ENCODE measurements at regions not wholly inside any gene's neighbourhood (a gene's known extent, or its start where the extent isn't known, plus 50 kb on each side); places are given as distances from the start of the nearest gene placed in this dataset.
"Not testable (repeated sequence)": the region's sequence is repeated elsewhere in the genome, so short reads cannot be mapped to it uniquely, and the experiment has no call there.

- no peak for DNase-seq
Observed at GRCh38 chr2:83229443-83229842, 1229.6 kb downstream of the SUCLG1 start.

- DNase-seq: no peak
Observed at GRCh38 chr2:83224591-83225200, 1234.4 kb downstream of the SUCLG1 start.

DNA sequence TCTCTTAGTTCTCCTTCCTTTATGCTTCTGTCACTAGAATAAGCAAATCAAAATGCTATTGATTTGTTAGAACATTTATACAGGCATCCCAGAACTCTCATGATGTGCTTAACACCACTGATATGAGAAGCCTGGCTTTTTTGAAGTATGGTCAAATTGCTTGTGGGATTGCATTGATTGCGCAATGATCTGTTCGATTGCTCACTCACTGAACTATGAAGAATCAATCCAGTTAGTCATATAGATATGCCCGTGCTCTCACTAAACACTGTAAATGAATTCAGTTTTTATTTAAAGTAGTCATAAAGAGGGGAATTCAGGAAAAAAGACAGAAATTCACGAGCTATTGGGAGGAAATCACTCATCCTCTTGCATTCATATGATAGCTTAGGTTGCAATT lies 1237.8 kb downstream of the SUCLG1 start:
- DNase-seq: no peak

DNA sequence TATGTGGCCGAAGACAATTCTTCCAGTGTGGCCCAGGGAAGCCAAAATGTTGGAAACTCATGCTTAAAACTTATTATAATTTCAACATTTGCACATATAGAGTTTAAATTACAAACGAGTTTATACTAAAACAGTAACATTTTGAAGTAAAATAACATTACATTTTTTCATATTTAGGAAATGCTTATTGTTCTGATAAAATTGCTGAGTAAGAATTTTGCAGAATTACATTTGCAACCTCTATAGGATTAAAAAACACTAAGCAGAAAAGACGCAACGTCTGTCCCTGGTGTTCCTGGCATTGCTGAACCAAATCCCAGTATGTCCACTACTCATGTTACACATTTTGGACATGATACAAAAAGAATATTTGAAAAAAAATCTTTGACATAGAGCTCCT lies 1241.2 kb downstream of the SUCLG1 start:
- no peak for DNase-seq

- DNase-seq: no peak
Observed at GRCh38 chr2:83196225-83196624, 1262.9 kb downstream of the SUCLG1 start.

- no peak for DNase-seq
Observed at GRCh38 chr2:83191316-83191715, 1267.8 kb downstream of the SUCLG1 start.

- DNase-seq: no peak
Observed at GRCh38 chr2:83186105-83186760, 1272.8 kb downstream of the SUCLG1 start.

DNA sequence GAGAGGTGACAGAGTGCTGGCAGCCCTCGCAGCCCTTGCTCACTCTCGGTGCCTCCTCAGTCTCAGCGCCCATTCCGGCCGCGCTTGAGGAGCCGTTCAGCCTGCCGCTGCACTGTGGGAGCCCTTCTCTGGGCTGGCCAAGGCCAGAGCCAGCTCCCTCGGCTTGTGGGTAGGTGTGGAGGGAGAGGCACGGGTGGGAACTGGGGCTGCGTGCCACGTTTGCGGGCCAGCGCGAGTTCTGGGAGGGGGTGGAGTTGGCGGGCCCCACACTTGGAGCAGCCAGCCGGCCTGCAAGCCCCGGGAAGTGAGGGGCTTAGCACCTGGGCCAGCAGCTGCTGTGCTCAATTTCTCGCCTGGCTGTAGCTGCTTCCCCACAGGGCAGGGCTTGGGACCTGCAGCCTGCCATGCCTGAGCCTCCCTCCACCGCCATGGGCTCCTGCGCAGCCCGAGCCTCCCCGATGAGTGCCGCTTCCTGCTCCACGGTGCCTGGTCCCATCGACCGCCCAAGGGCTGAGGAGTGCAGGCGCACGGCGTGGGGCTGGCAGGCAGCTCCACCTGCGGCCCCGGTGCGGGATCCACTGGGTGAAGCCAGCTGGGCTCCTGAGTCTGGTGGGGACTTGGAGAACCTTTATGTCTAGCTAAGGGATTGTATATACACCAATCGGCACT lies 1278.1 kb downstream of the SUCLG1 start:
- not testable (repeated sequence) for DNase-seq

GRCh38 chr2:83176539-83176938 lies 1282.5 kb downstream of the SUCLG1 start:
- DNase-seq: no peak

GRCh38 chr2:83172841-83173240 lies 1286.2 kb downstream of the SUCLG1 start:
- no peak for DNase-seq

- DNase-seq: no peak
Observed at GRCh38 chr2:83168377-83168776, 1290.7 kb downstream of the SUCLG1 start.

DNA sequence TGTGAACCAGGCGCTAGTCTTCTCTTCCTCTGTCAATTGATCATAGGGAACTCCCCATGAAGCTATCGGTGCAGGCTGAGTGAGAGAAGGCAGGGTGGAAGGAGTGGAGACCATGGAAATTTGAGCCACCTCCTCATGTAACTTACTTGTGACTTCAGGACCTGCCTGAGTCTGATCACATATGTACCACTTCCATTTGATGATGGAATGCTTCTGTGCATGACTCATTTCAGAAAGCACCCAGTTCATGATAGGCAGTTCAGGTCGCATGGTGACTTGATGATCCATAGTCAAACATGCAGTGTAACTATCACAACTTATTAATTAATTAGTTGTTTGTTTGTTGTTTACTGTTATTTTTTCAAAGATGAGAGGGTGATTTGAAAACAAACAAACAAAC lies 1296.7 kb downstream of the SUCLG1 start:
- DNase-seq: no peak

GRCh38 chr2:83160571-83160970 lies 1298.5 kb downstream of the SUCLG1 start:
- DNase-seq: no peak

GRCh38 chr2:83155826-83156225 lies 1303.3 kb downstream of the SUCLG1 start:
- DNase-seq: no peak

DNA sequence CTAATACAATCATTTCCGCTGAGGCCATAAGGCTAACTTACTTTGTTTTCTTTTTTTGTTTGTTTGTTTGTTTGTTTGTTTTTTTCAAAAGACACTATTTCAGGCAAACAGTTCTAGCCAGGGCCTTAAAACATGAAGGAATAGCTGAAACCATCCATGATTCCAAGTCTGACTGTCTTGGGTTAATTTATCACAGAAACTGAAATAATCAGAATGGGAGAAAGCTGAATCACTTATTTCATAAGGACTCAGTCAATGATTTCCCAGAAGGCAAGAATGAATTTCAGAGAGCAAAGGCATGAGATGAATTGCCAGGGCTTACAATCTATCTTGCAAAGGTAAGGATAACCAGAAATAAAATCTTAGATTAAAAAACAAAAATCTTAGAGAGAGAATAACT lies 1315.1 kb downstream of the SUCLG1 start:
- no peak for DNase-seq

- no peak for DNase-seq
Observed at GRCh38 chr2:83142934-83143333, 1316.1 kb downstream of the SUCLG1 start.

DNA sequence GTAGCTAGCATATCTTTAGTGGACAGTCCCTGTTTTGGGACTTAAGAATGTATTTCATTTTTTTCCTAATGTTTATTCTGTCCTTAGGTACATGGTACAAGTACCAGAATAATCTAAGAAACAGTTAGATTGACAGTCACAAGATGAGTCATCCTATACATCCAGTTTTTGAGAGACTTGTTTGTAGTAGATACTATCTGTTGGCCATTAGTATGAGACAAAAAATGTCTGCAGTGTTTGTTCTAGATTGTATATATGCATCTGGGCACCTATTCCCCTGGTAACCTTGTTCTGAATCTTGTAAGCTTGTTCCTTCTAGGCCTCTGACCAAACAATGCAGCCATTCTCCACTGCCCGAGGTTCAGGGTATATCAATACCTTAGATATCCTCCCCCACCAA lies 1343.5 kb downstream of the SUCLG1 start:
- no peak for DNase-seq

GRCh38 chr2:83115155-83115554 lies 1343.9 kb downstream of the SUCLG1 start:
- DNase-seq: no peak

GRCh38 chr2:83113953-83114352 lies 1345.1 kb downstream of the SUCLG1 start:
- no peak for DNase-seq

DNA sequence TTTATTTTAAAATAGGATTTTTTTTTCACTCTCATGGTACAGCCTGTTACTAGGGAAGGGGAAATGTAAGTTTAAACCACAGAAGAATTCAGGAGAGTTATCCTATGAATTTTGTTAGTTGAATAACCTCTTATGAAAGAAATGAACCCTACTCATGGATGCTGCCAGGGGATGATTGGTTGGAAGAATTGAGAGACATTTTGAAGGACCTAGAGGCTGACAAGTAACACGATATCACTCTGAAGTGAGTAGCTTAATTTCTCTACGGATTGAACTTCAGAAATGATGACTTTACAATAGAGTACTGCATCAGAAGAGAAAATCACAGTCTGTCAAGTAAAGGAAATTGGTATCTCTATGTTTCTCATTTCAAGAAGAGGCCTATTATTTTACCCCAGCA lies 1346.2 kb downstream of the SUCLG1 start:
- DNase-seq: no peak

DNA sequence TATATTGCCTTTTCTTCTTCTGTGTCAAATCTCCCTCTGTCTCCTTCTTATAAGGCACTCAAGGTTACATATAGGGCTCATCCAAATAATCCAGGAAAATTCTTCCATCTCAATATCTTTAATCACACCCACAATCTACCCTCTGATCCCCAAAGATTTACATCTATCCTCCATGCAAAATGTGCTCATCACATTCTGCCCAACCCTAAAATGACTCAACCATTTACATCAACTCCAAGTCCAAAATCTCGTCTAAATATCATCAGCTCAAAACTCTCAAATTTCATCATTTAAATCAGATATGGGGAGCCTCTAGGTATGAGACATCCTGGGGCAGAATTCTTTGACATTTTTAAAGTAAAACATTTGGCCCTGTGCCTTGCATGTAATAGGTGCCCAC lies 1349.8 kb downstream of the SUCLG1 start:
- no peak for DNase-seq

GRCh38 chr2:83106853-83107252 lies 1352.2 kb downstream of the SUCLG1 start:
- DNase-seq: no peak

- DNase-seq: no peak
Observed at GRCh38 chr2:83104202-83104601, 1354.9 kb downstream of the SUCLG1 start.

DNA sequence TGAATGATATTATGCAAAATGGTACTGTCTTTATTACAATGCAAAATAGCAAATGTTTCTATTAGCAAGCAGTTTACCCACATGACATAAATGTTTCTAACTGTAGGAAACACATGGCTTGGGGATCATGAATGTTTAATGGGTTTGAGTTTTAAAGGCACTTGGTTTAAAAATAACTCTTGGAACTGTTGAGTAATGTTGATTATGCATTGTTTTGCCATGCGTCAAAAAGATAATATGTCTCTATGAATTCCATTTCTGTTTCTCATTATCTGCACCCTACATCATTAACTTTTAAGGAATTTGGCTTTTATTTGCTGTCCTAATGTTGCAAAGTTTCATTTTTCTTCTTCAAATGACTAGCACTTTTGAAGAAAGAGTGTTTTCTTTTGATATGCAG lies 1355.5 kb downstream of the SUCLG1 start:
- DNase-seq: no peak

- not testable (repeated sequence) for DNase-seq
Observed at GRCh38 chr2:83089051-83089450, 1370.0 kb downstream of the SUCLG1 start.
